ENCODE measurements at regions not wholly inside any gene's neighbourhood (a gene's known extent, or its start where the extent isn't known, plus 50 kb on each side); places are given as distances from the start of the nearest gene placed in this dataset.

DNA sequence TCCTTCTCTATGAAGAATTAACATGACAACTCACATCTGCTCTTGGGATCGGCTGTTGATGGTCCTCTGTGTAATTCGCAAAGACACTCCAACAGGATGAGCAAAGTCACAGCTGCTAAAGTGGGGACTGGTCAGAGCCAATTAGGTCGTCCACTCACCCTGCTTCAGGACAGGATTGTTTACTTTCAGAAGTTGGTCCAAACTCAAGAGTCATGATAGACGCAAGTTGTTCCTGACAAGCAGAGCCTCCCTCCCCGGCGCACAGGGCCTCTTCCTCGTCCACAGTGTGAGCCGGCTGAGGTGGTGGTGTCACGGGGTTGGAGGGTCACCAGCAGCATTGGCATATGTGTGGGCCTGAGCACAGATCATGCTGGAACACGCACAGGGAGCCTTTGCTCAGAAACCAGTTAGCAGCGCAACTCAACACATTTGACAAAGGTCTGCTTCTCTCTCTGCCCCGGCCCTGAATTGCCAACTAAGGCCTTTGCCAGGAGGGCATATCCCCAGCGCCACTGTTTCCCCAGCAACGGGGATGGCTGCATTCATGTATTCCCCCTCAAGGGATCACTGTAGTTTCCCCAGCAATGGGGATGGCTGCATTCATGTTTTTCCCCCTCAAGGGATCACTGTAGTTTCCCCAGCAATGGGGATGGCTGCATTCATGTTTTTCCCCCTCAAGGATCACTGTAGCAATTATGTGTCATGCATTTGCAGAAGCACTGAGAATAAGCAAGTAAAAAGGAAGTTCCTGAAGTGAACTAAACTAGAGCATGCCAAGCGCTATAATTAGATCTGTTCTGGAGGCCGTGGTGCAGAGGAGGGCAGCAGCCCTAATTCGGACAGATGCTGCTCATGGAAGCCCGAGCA is 111.7 kb downstream of the THBS2 start:
- H3K4me2 ChIP-seq (replicated peaks; ENCODE audit: low read depth, low read length, poor library complexity, severe bottlenecking) = no peak overlapping the region
- DNase-seq = no peak
- no peaks in the 10 kb centered on the region for H3K4me1 ChIP-seq (ENCODE audit: control insufficient read depth in 2 of 2, insufficient read depth in 2 of 2, low read length in 2 of 2)
- H3K79me2 ChIP-seq (ENCODE audit: control insufficient read depth, insufficient read depth, low read length) = no peaks in the 10 kb centered on the region
- no peak overlapping the region for H3K27ac ChIP-seq (ENCODE audit: low read length in 2 of 2)
- TF ChIP-seq, protein P1, sequence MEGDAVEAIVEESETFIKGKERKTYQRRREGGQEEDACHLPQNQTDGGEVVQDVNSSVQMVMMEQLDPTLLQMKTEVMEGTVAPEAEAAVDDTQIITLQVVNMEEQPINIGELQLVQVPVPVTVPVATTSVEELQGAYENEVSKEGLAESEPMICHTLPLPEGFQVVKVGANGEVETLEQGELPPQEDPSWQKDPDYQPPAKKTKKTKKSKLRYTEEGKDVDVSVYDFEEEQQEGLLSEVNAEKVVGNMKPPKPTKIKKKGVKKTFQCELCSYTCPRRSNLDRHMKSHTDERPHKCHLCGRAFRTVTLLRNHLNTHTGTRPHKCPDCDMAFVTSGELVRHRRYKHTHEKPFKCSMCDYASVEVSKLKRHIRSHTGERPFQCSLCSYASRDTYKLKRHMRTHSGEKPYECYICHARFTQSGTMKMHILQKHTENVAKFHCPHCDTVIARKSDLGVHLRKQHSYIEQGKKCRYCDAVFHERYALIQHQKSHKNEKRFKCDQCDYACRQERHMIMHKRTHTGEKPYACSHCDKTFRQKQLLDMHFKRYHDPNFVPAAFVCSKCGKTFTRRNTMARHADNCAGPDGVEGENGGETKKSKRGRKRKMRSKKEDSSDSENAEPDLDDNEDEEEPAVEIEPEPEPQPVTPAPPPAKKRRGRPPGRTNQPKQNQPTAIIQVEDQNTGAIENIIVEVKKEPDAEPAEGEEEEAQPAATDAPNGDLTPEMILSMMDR (IDR thresholded peaks at IDR 0.05) = no peak
- H2AFZ ChIP-seq (ENCODE audit: insufficient read depth, low read depth, low read length, poor library complexity, severe bottlenecking) = no peak overlapping the region
- no peaks in the 10 kb centered on the region for H4K20me1 ChIP-seq (ENCODE audit: control insufficient read depth, insufficient read depth, low read length, poor library complexity, severe bottlenecking)
- ChIA-PET POLR2A (no interaction called here), CTCF (no interaction called here)
- intact Hi-C loops (cut with micrococcal nuclease) = no loop called here
- no peak for ATAC-seq (ENCODE audit: low read depth)
- Mint-ChIP-seq H3K27me3 (no peaks in the 10 kb centered on the region), H3K9me3 (ENCODE audit: insufficient read depth) (peaks cover 4% of the 10 kb centered on the region), H3K4me1 (no peaks in the 10 kb centered on the region), H3K4me3 (no peak overlapping the region), H3K27ac (no peak overlapping the region)
- H3K36me3 ChIP-seq (replicated peaks in 1 of 2; ENCODE audit: control extremely low read depth in 1 of 2, control insufficient read depth in 1 of 2, extremely low read depth in 1 of 2, insufficient read depth in 2 of 2, low read length in 1 of 2) = no peaks in the 10 kb centered on the region
- H3K9me3 ChIP-seq (ENCODE audit: control extremely low read depth in 1 of 3, control insufficient read depth in 2 of 3, insufficient read depth in 1 of 3, low read length in 2 of 3) = peaks cover 0 to 11% (median 0%) of the 10 kb centered on the region in 3 donors
- 73% methylated on average over 18 of the region's 18 CpGs for WGBS (ENCODE audit: insufficient coverage)
- no peak overlapping the region for H3K9ac ChIP-seq (ENCODE audit: low read length)
- no peak overlapping the region for H3K4me3 ChIP-seq (ENCODE audit: control extremely low read depth in 1 of 5, extremely low read depth in 1 of 5, insufficient read depth in 1 of 5, low read depth in 2 of 5, low read length in 4 of 5)
- peaks cover 0 to 2% (median 0%) of the 10 kb centered on the region in 4 experiments for H3K27me3 ChIP-seq (replicated peaks in 1 of 4; ENCODE audit: control extremely low read depth in 1 of 4, control insufficient read depth in 3 of 4, insufficient read depth in 4 of 4, low read length in 3 of 4)

- WGBS (ENCODE audit: insufficient coverage) = 97% methylated on average over 5 of the region's 11 CpGs
- H3K4me3 Mint-ChIP-seq = no peak overlapping the region
- Histone ChIP-seq H3K4me1 (ENCODE audit: control insufficient read depth in 2 of 2, insufficient read depth in 2 of 2, low read length in 2 of 2) (no peaks in the 10 kb centered on the region), H3K4me3 (ENCODE audit: control extremely low read depth in 1 of 5, extremely low read depth in 1 of 5, insufficient read depth in 1 of 5, low read depth in 2 of 5, low read length in 4 of 5) (no peak overlapping the region), H2AFZ (ENCODE audit: insufficient read depth, low read depth, low read length, poor library complexity, severe bottlenecking) (no peak overlapping the region), H3K4me2 (replicated peaks; ENCODE audit: low read depth, low read length, poor library complexity, severe bottlenecking) (no peak overlapping the region), H3K79me2 (ENCODE audit: control insufficient read depth, insufficient read depth, low read length) (no peaks in the 10 kb centered on the region), H3K27me3 (replicated peaks in 1 of 4; ENCODE audit: control extremely low read depth in 1 of 4, control insufficient read depth in 3 of 4, insufficient read depth in 4 of 4, low read length in 3 of 4) (peaks cover 0 to 2% (median 0%) of the 10 kb centered on the region in 4 experiments), H4K20me1 (ENCODE audit: control insufficient read depth, insufficient read depth, low read length, poor library complexity, severe bottlenecking) (no peaks in the 10 kb centered on the region), H3K9me3 (ENCODE audit: control extremely low read depth in 1 of 3, control insufficient read depth in 2 of 3, insufficient read depth in 1 of 3, low read length in 2 of 3) (peaks cover 0 to 11% (median 0%) of the 10 kb centered on the region in 3 donors), H3K27ac (ENCODE audit: low read length in 2 of 2) (no peak overlapping the region), H3K9ac (ENCODE audit: low read length) (no peak overlapping the region), H3K36me3 (replicated peaks in 1 of 2; ENCODE audit: control extremely low read depth in 1 of 2, control insufficient read depth in 1 of 2, extremely low read depth in 1 of 2, insufficient read depth in 2 of 2, low read length in 1 of 2) (no peaks in the 10 kb centered on the region)
- H3K27ac Mint-ChIP-seq = no peak overlapping the region
- POLR2A ChIA-PET = no interaction called here
- no peaks in the 10 kb centered on the region for H3K27me3 Mint-ChIP-seq
- ATAC-seq (ENCODE audit: low read depth) = no peak
- TF ChIP-seq EZH2 (IDR thresholded peaks at IDR 0.05; ENCODE audit: borderline replicate concordance, insufficient read depth, low read depth, low read length, poor library complexity, severe bottlenecking) = no peak
- TF ChIP-seq, protein P1 (IDR thresholded peaks at IDR 0.05) = no peak
- no peak for DNase-seq
- no peaks in the 10 kb centered on the region for H3K4me1 Mint-ChIP-seq
- CTCF ChIA-PET = no interaction called here
- H3K9me3 Mint-ChIP-seq (ENCODE audit: insufficient read depth) = peaks cover 4% of the 10 kb centered on the region
- intact Hi-C loops (cut with micrococcal nuclease) = no loop called here
These were observed 112.6 kb downstream of the THBS2 start for GRCh38 chr6:169140986-169141495.

Data from B cell (primary cell).